ENCODE measurements at regions not wholly inside any gene's neighbourhood (a gene's known extent, or its start where the extent isn't known, plus 50 kb on each side); places are given as distances from the start of the nearest gene placed in this dataset.
"Not testable (repeated sequence)": the region's sequence is repeated elsewhere in the genome, so short reads cannot be mapped to it uniquely, and the experiment has no call there.

DNA sequence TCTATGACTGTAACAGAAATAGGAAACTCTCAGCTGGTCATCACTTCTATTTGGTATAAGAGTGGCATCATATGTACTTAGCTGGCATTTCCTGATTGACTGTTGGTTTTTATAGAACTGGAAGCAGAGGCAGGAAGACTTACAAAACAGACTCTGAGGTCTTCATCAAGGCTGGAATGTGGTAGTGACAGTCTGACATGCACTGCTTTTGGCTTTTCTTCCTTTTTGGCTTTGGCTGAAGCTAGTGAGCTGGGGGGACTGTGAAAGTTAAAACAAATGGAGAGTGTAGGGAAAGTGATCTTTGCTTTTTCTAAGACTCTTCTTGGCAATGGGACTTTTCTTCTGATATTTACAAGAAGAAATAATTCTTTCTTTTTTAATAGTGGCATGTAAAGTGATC lies 121.1 kb upstream of the SLC4A4 start:
- H3K36me3 ChIP-seq (ENCODE audit: control insufficient read depth in 3 of 3, insufficient read depth in 2 of 3, low read depth in 1 of 3, low read length in 3 of 3): no peaks in the 10 kb centered on the region
- no peak overlapping the region for H3K4me3 ChIP-seq (ENCODE audit: low read depth in 1 of 3, low read length in 3 of 3)
- no peak overlapping the region for H3K27ac ChIP-seq (ENCODE audit: low read depth in 1 of 3, low read length in 2 of 3)
- no peak for FAIRE-seq
- no peak for DNase-seq
- peaks cover 0 to 6% of the 10 kb centered on the region in 2 donors for H3K9me3 ChIP-seq (ENCODE audit: control insufficient read depth in 2 of 2, insufficient read depth in 1 of 2, low read depth in 1 of 2, low read length in 1 of 2)
- peaks cover under 1 to 2% (median 2%) of the 10 kb centered on the region in 3 donors for H3K4me1 ChIP-seq (ENCODE audit: control insufficient read depth in 3 of 3, insufficient read depth in 2 of 3, low read depth in 1 of 3, low read length in 2 of 3)
- H3K27me3 ChIP-seq (ENCODE audit: control insufficient read depth in 3 of 3, insufficient read depth in 3 of 3, low read length in 3 of 3): no peaks in the 10 kb centered on the region

GRCh38 chr4:71220848-71221247 lies 118.0 kb upstream of the SLC4A4 start:
- WGBS, 3 donors: 90 to 96% (median 94%) methylated on average over 4 of the region's 4 CpGs
- not testable (repeated sequence) for H3K27ac ChIP-seq (ENCODE audit: low read depth in 1 of 3, low read length in 2 of 3); H3K36me3 ChIP-seq (ENCODE audit: control insufficient read depth in 3 of 3, insufficient read depth in 2 of 3, low read depth in 1 of 3, low read length in 3 of 3); H3K4me1 ChIP-seq (ENCODE audit: control insufficient read depth in 3 of 3, insufficient read depth in 2 of 3, low read depth in 1 of 3, low read length in 2 of 3); DNase-seq; H3K4me3 ChIP-seq (ENCODE audit: low read depth in 1 of 3, low read length in 3 of 3); FAIRE-seq; H3K27me3 ChIP-seq (ENCODE audit: control insufficient read depth in 3 of 3, insufficient read depth in 3 of 3, low read length in 3 of 3); H3K9me3 ChIP-seq (ENCODE audit: control insufficient read depth in 2 of 2, insufficient read depth in 1 of 2, low read depth in 1 of 2, low read length in 1 of 2)

DNA sequence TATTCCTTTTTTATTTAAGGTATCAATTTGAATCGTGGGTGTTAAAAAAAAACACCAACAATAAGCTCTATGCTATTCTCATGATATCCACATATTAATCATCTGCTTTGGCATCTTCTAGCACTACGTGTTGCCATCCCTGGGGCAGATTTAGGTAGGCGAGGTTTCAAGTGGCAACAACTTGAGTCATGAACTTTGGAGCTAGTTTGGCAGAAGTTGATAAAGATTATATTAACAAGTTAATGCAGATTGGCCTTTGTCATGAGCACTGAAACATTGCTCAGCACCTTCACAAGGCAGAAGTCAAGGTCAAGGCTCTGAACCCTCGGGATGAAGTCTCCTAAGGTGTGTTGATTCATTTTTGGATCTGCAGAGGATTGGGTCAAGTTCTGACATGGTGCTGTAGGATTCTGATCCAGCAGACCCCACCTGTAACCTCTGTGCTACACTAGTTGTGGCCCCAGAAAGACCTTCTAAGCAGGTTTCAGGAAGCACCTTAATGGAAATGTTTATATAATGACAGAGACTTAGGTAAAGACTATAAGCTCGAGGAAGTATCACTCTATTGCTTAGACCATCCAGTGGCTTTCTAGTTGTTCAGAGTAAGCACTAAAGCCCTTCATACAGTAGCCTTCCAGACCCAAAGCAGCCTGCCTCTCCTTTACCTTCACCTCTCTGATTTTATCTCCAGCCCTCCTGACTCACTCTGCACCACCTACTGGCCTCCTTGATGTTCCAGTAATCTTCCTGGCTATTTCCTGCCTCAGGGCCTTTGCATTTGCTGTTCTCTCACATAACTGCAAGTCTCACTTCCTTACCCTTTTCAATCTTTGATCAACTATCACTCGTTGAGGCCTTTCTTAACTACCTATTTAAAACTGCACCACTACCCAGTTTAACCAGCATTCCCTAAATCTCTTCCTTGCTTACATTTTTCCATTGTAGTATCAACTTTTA lies 117.0 kb upstream of the SLC4A4 start:
- Histone ChIP-seq H3K27me3 (ENCODE audit: control insufficient read depth in 3 of 3, insufficient read depth in 3 of 3, low read length in 3 of 3) (peaks cover 0 to 3% (median 0%) of the 10 kb centered on the region in 3 donors), H3K4me3 (ENCODE audit: low read depth in 1 of 3, low read length in 3 of 3) (no peak overlapping the region), H3K27ac (ENCODE audit: low read depth in 1 of 3, low read length in 2 of 3) (peak overlapping the region in 1 of 3 donors; percentile 54), H3K4me1 (ENCODE audit: control insufficient read depth in 3 of 3, insufficient read depth in 2 of 3, low read depth in 1 of 3, low read length in 2 of 3) (peaks cover 0 to 2% (median 0%) of the 10 kb centered on the region in 3 donors), H3K9me3 (ENCODE audit: control insufficient read depth in 2 of 2, insufficient read depth in 1 of 2, low read depth in 1 of 2, low read length in 1 of 2) (no peaks in the 10 kb centered on the region), H3K36me3 (ENCODE audit: control insufficient read depth in 3 of 3, insufficient read depth in 2 of 3, low read depth in 1 of 3, low read length in 3 of 3) (no peaks in the 10 kb centered on the region)
- DNase-seq (peak in 1 of 2 donors; percentile 86), FAIRE-seq (no peak)
- 37 to 69% (median 42%) methylated on average over 6 of the region's 6 CpGs for WGBS, 3 donors

DNA sequence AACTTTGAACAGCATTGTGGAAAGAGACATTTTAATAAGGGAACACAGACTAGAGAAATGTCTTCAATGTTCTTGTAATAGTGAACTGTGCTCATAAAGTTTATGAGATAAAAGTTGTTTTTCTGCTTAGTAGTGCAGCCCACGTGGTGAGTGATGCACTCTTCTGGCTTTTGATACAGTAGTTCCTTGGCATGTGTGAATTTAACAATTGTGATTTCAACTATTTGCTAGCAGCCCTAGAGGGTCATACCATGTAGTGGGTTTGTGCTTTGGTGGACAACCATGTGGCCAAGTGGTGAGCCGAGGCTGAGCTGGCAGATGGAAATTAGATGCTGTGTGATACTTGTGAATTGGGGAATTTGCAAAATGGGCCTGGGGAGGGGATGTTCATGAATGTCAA lies 116.2 kb upstream of the SLC4A4 start:
- no peak overlapping the region for H3K27ac ChIP-seq (ENCODE audit: low read depth in 1 of 3, low read length in 2 of 3)
- H3K36me3 ChIP-seq (ENCODE audit: control insufficient read depth in 3 of 3, insufficient read depth in 2 of 3, low read depth in 1 of 3, low read length in 3 of 3): no peaks in the 10 kb centered on the region
- WGBS, 3 donors: 79 to 83% (median 83%) methylated on average over 2 of the region's 2 CpGs
- FAIRE-seq (no peak), DNase-seq (no peak)
- H3K4me3 ChIP-seq (ENCODE audit: low read depth in 1 of 3, low read length in 3 of 3): no peak overlapping the region
- peaks cover 0 to 2% (median 0%) of the 10 kb centered on the region in 3 donors for H3K4me1 ChIP-seq (ENCODE audit: control insufficient read depth in 3 of 3, insufficient read depth in 2 of 3, low read depth in 1 of 3, low read length in 2 of 3)
- peaks cover 0 to 3% (median 0%) of the 10 kb centered on the region in 3 donors for H3K27me3 ChIP-seq (ENCODE audit: control insufficient read depth in 3 of 3, insufficient read depth in 3 of 3, low read length in 3 of 3)
- H3K9me3 ChIP-seq (ENCODE audit: control insufficient read depth in 2 of 2, insufficient read depth in 1 of 2, low read depth in 1 of 2, low read length in 1 of 2): no peaks in the 10 kb centered on the region

DNA sequence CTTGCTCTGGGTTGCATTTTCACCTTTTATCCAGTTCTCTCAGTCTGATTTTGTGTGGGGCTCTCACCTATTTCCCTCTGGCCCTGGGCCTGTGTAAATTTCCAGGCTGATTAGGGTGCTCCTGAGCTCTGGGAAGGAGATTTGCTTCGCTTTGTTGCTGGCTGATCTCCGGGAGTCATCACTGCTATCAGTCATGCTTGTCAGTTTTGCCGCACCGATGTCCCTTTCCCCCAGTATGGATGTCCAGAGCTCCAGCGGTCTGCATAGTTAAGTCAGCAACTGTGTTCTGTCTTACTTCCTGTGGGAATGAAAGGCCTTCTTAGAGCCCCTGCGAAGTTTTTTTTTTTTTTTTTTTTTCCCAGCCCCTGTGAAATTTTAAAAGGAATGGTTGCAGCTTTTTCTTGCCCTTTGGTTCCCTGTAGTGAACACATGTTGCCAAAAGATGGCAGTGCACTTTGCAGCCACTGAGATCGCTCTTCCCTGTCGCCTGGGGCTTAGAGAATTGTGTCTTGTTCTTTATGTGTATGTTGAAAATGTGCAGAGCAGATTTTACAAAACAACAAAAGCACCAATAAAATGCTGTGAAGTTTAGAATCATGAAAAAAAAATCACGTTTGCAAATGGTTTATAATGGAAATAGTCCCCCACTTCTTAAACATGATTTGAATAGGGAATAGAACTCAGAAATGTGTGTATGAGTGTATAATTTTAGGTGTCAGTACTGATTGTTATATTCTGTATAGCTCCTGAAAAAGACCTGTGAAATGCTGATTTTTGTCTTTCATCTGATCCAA lies 109.1 kb upstream of the SLC4A4 start:
- Histone ChIP-seq H3K36me3 (ENCODE audit: control insufficient read depth in 3 of 3, insufficient read depth in 2 of 3, low read depth in 1 of 3, low read length in 3 of 3) (no peaks in the 10 kb centered on the region), H3K4me3 (ENCODE audit: low read depth in 1 of 3, low read length in 3 of 3) (no peak overlapping the region), H3K9me3 (ENCODE audit: control insufficient read depth in 2 of 2, insufficient read depth in 1 of 2, low read depth in 1 of 2, low read length in 1 of 2) (no peaks in the 10 kb centered on the region), H3K4me1 (ENCODE audit: control insufficient read depth in 3 of 3, insufficient read depth in 2 of 3, low read depth in 1 of 3, low read length in 2 of 3) (peaks cover 4 to 15% (median 5%) of the 10 kb centered on the region in 3 donors), H3K27ac (ENCODE audit: low read depth in 1 of 3, low read length in 2 of 3) (no peak overlapping the region), H3K27me3 (ENCODE audit: control insufficient read depth in 3 of 3, insufficient read depth in 3 of 3, low read length in 3 of 3) (peaks cover 0 to 2% (median 0%) of the 10 kb centered on the region in 3 donors)
- FAIRE-seq: no peak
- peak; percentile 57 to 63 for DNase-seq
- WGBS, 3 donors: 13 to 23% (median 19%) methylated on average over 9 of the region's 9 CpGs

DNA sequence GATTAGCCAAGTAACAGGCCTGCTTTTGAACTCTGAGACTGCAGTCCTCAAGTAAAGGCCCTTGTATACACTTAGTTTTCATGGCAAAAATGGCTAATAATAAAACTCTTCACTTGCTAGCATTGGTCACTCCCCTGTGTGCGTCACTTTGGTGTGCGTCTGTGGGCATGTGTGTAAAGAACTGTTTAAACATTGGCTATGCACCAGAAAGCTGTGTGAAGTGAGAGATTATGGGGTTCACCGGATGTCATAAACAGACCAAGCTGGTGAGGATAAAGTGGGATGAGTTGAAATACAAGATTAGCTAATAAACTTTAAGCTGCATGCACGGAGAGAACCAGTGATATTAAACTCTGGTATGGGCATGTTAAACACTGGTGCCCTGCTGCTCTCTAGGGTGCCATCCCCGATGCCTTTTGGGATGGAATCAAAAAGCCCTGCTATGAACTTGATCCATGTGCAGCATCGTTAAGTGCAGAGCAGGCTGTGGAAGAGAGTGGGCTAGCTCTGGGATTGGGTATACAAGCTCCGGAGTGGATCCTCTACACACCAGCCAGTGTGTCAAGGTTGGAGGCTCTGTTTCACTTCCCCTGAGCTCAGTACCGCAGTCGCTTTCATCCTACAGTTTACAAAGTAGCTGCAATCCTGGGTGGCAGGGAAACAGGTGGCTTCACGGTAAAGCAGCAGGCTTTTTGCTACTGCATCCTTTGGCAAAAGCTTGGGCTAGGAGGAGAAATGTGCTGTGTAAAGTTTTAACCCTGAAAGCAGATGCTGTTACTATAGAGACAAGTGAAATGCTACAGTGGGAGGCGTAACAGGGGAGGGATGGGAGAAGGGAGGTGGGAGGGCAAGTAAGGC lies 108.3 kb upstream of the SLC4A4 start:
- H3K4me3 ChIP-seq (ENCODE audit: low read depth in 1 of 3, low read length in 3 of 3): no peak overlapping the region
- H3K27ac ChIP-seq (ENCODE audit: low read depth in 1 of 3, low read length in 2 of 3): peak overlapping the region in 2 of 3 donors; percentile 44 to 51

GRCh38 chr4:71231129-71232055 lies 107.4 kb upstream of the SLC4A4 start:
- 7 to 39% (median 25%) methylated on average over 14 of the region's 14 CpGs for WGBS, 3 donors
- H3K4me3 ChIP-seq (ENCODE audit: low read depth in 1 of 3, low read length in 3 of 3): no peak overlapping the region
- FAIRE-seq: no peak

More for the DNA sequence above, 108.3 kb upstream of the SLC4A4 start:
- H3K9me3 ChIP-seq (ENCODE audit: control insufficient read depth in 2 of 2, insufficient read depth in 1 of 2, low read depth in 1 of 2, low read length in 1 of 2): no peaks in the 10 kb centered on the region
- no peak for FAIRE-seq
- H3K4me1 ChIP-seq (ENCODE audit: control insufficient read depth in 3 of 3, insufficient read depth in 2 of 3, low read depth in 1 of 3, low read length in 2 of 3): peaks cover 4 to 15% (median 5%) of the 10 kb centered on the region in 3 donors
- WGBS, 3 donors: 16 to 44% (median 26%) methylated on average over 11 of the region's 11 CpGs
- peak in 1 of 2 donors; percentile 67 for DNase-seq
- peaks cover 0 to 2% (median 0%) of the 10 kb centered on the region in 3 donors for H3K27me3 ChIP-seq (ENCODE audit: control insufficient read depth in 3 of 3, insufficient read depth in 3 of 3, low read length in 3 of 3)
- no peaks in the 10 kb centered on the region for H3K36me3 ChIP-seq (ENCODE audit: control insufficient read depth in 3 of 3, insufficient read depth in 2 of 3, low read depth in 1 of 3, low read length in 3 of 3)

More at GRCh38 chr4:71231129-71232055, 107.4 kb upstream of the SLC4A4 start:
- H3K9me3 ChIP-seq (ENCODE audit: control insufficient read depth in 2 of 2, insufficient read depth in 1 of 2, low read depth in 1 of 2, low read length in 1 of 2): no peaks in the 10 kb centered on the region
- peak in 1 of 2 donors; percentile 91 for DNase-seq
- H3K36me3 ChIP-seq (ENCODE audit: control insufficient read depth in 3 of 3, insufficient read depth in 2 of 3, low read depth in 1 of 3, low read length in 3 of 3): no peaks in the 10 kb centered on the region
- peaks cover 0 to 2% (median 0%) of the 10 kb centered on the region in 3 donors for H3K27me3 ChIP-seq (ENCODE audit: control insufficient read depth in 3 of 3, insufficient read depth in 3 of 3, low read length in 3 of 3)
- peaks cover 4 to 15% (median 5%) of the 10 kb centered on the region in 3 donors for H3K4me1 ChIP-seq (ENCODE audit: control insufficient read depth in 3 of 3, insufficient read depth in 2 of 3, low read depth in 1 of 3, low read length in 2 of 3)
- peak overlapping the region in 1 of 3 donors; percentile 51 for H3K27ac ChIP-seq (ENCODE audit: low read depth in 1 of 3, low read length in 2 of 3)

Data from small intestine (tissue), 7 donors.